B cell (primary cell): ENCODE measurements at regions not wholly inside any gene's neighbourhood (a gene's known extent, or its start where the extent isn't known, plus 50 kb on each side); places are given as distances from the start of the nearest gene placed in this dataset.

Source experiments
- EZH2 ChIP-seq: IDR thresholded peaks from 2 replicates; pipeline ENCODE4 v1.6.1; 2012; ENCODE audit warnings: borderline replicate concordance, low read depth, mild to moderate bottlenecking, moderate library complexity, low read length; ENCODE audit not compliant: insufficient read depth, poor library complexity, severe bottlenecking
- TF ChIP-seq, protein P1 (sequence below): fragments of 200-600 bp; IDR thresholded peaks from one replicate; pipeline ENCODE4 v1.8.0; 2022; ENCODE audit warnings: antibody characterized with exemption, mild to moderate bottlenecking

DNA sequence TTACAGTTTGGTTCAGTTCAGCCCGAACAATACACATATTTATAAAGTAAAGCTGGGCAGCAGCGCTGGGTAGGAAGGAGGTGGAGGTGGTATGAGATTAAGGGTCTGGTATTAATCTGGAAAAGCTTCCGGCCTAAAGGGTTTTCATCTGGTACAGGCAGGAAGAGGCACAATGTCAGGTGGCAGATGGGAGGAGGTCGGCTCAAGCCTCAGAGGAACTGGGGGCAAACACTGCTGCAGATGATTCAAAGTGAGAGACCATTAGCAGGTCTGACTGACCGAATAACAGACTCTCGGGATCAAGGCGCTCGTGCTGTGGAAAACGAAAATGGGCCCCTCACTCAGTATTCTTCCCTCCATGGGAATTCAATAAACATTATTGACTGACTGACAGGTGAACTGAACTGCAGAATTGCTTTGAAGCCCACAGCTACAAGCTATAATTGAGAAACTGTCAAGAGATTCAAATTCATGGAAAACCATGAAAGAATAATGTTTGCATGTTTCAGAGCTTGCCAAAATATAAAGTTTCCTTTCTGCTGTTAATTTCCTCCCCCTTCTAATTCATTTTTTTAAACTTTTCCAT lies 75.3 kb downstream of the TMEM167A start:
- TF ChIP-seq, protein P1, sequence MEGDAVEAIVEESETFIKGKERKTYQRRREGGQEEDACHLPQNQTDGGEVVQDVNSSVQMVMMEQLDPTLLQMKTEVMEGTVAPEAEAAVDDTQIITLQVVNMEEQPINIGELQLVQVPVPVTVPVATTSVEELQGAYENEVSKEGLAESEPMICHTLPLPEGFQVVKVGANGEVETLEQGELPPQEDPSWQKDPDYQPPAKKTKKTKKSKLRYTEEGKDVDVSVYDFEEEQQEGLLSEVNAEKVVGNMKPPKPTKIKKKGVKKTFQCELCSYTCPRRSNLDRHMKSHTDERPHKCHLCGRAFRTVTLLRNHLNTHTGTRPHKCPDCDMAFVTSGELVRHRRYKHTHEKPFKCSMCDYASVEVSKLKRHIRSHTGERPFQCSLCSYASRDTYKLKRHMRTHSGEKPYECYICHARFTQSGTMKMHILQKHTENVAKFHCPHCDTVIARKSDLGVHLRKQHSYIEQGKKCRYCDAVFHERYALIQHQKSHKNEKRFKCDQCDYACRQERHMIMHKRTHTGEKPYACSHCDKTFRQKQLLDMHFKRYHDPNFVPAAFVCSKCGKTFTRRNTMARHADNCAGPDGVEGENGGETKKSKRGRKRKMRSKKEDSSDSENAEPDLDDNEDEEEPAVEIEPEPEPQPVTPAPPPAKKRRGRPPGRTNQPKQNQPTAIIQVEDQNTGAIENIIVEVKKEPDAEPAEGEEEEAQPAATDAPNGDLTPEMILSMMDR, result no peak
- TF ChIP-seq EZH2, result no peak
